Hepatocyte (in vitro differentiated cells): ENCODE measurements at regions not wholly inside any gene's neighbourhood (a gene's known extent, or its start where the extent isn't known, plus 50 kb on each side); places are given as distances from the start of the nearest gene placed in this dataset.

ENCODE experiments used
- DNase-seq: peaks from one replicate; pipeline ENCODE4 v3.0.0-alpha.2; 2016; ENCODE audit warnings: low spot score
- H2AFZ ChIP-seq: fragments of 200-600 bp; sonication (generic); 2 replicates; pipeline ENCODE4 v1.6.0; 2016; ENCODE audit warnings: antibody characterized with exemption, mild to moderate bottlenecking
- H3K27ac ChIP-seq: fragments of 200-600 bp; sonication (generic); 2 replicates; pipeline ENCODE4 v1.5.1; 2016; ENCODE audit warnings: mild to moderate bottlenecking
- H3K27me3 ChIP-seq: fragments of 200-600 bp; sonication (generic); 2 replicates; pipeline ENCODE4 v1.6.1; 2016
- H3K36me3 ChIP-seq: fragments of 200-600 bp; sonication (generic); replicated peaks from 2 replicates; pipeline ENCODE4 v1.5.1; 2016; ENCODE audit warnings: low read depth; ENCODE audit not compliant: insufficient read depth
- H3K4me1 ChIP-seq: fragments of 200-600 bp; sonication (generic); 2 replicates; pipeline ENCODE4 v1.5.1; 2016; ENCODE audit warnings: mild to moderate bottlenecking, moderate library complexity; ENCODE audit not compliant: insufficient read depth
- H3K4me2 ChIP-seq: fragments of 200-600 bp; sonication (generic); 2 replicates; pipeline ENCODE4 v1.6.0; 2016
- H3K4me3 ChIP-seq: fragments of 200-600 bp; sonication (generic); 2 replicates; pipeline ENCODE4 v1.5.1; 2016; ENCODE audit warnings: mild to moderate bottlenecking
- H3K79me2 ChIP-seq: fragments of 200-600 bp; sonication (generic); 2 replicates; pipeline ENCODE4 v1.6.0; 2017; ENCODE audit warnings: mild to moderate bottlenecking
- H3K9me2 ChIP-seq: fragments of 200-600 bp; sonication (generic); replicated peaks from 2 replicates; pipeline ENCODE4 v1.6.0; 2017; ENCODE audit warnings: mild to moderate bottlenecking; ENCODE audit not compliant: insufficient read depth
- H3K9me3 ChIP-seq: fragments of 200-600 bp; sonication (generic); 2 replicates; pipeline ENCODE4 v1.5.1; 2016; ENCODE audit warnings: low read depth, mild to moderate bottlenecking
- H4K20me1 ChIP-seq: fragments of 200-600 bp; sonication (generic); 2 replicates; pipeline ENCODE4 v1.6.0; 2016; ENCODE audit warnings: mild to moderate bottlenecking; ENCODE audit not compliant: insufficient read depth, poor library complexity, severe bottlenecking
- CTCF ChIP-seq: fragments of 200-600 bp; sonication (generic); IDR thresholded peaks from 2 replicates; pipeline ENCODE4 v1.5.1; 2016; ENCODE audit warnings: antibody characterized with exemption, mild to moderate bottlenecking; ENCODE audit not compliant: poor library complexity
- EZH2 ChIP-seq: fragments of 200-600 bp; sonication (generic); IDR thresholded peaks from 2 replicates; pipeline ENCODE4 v1.6.1; 2016; ENCODE audit warnings: antibody characterized with exemption, mild to moderate bottlenecking, borderline replicate concordance
- EZH2phosphoT487 ChIP-seq: fragments of 200-600 bp; sonication (generic); IDR thresholded peaks from one replicate; pipeline ENCODE4 v1.6.1; 2018; ENCODE audit warnings: antibody characterized with exemption, mild to moderate bottlenecking, low read depth, moderate library complexity; ENCODE audit not compliant: unreplicated experiment, severe bottlenecking
- whole genome bisulfite sequencing: methylation state at CpG from one replicate; pipeline ENCODE4 v1.1.6; 2016; ENCODE audit warnings: low lambda C conversion rate; ENCODE audit errors: missing lambda C conversion rate; 5-methylcytosine and 5-hydroxymethylcytosine counted together

- TF ChIP-seq EZH2phosphoT487 = no peak
- TF ChIP-seq CTCF = no peak
- TF ChIP-seq EZH2 = no peak
- 72% methylated on average over 4 of the region's 4 CpGs for WGBS
- no peaks in the 10 kb centered on the region for H3K79me2 ChIP-seq
These were observed 119.6 kb downstream of the UBE2U start for GRCh38 chr1:64323054-64323453.

GRCh38 chr1:64323882-64324281 lies 120.5 kb downstream of the UBE2U start:
- H3K4me1 ChIP-seq = peaks cover 7% of the 10 kb centered on the region
- no peaks in the 10 kb centered on the region for H3K27me3 ChIP-seq
- no peak overlapping the region for H3K4me3 ChIP-seq
- no peaks in the 10 kb centered on the region for H3K9me2 ChIP-seq
- TF ChIP-seq EZH2phosphoT487 = no peak
- TF ChIP-seq EZH2 = no peak
- TF ChIP-seq CTCF = no peak
- no peak overlapping the region for H2AFZ ChIP-seq
- DNase-seq = no peak
- no peaks in the 10 kb centered on the region for H3K9me3 ChIP-seq
- H3K79me2 ChIP-seq = no peaks in the 10 kb centered on the region
- no peaks in the 10 kb centered on the region for H4K20me1 ChIP-seq
- H3K4me2 ChIP-seq = no peak overlapping the region
- no peak overlapping the region for H3K27ac ChIP-seq
- WGBS = 93% methylated on average over 4 of the region's 4 CpGs
- no peaks in the 10 kb centered on the region for H3K36me3 ChIP-seq

More at GRCh38 chr1:64323054-64323453, 119.6 kb downstream of the UBE2U start:
- no peaks in the 10 kb centered on the region for H3K9me2 ChIP-seq
- H3K9me3 ChIP-seq = no peaks in the 10 kb centered on the region
- no peak overlapping the region for H3K4me2 ChIP-seq
- DNase-seq = no peak
- H3K27me3 ChIP-seq = no peaks in the 10 kb centered on the region
- H3K27ac ChIP-seq = no peak overlapping the region
- H3K36me3 ChIP-seq = no peaks in the 10 kb centered on the region
- no peaks in the 10 kb centered on the region for H4K20me1 ChIP-seq
- no peak overlapping the region for H2AFZ ChIP-seq
- H3K4me3 ChIP-seq = no peak overlapping the region
- H3K4me1 ChIP-seq = peaks cover 7% of the 10 kb centered on the region

- H3K79me2 ChIP-seq = no peaks in the 10 kb centered on the region
- WGBS = 93% methylated on average over 5 of the region's 5 CpGs
- no peaks in the 10 kb centered on the region for H3K27me3 ChIP-seq
- no peaks in the 10 kb centered on the region for H3K9me2 ChIP-seq
- H3K36me3 ChIP-seq = no peaks in the 10 kb centered on the region
- H4K20me1 ChIP-seq = no peaks in the 10 kb centered on the region
- peaks cover 5% of the 10 kb centered on the region for H3K4me1 ChIP-seq
- TF ChIP-seq EZH2phosphoT487 = no peak
- no peak for TF ChIP-seq CTCF
- no peak for TF ChIP-seq EZH2
- H2AFZ ChIP-seq = no peak overlapping the region
- H3K9me3 ChIP-seq = no peaks in the 10 kb centered on the region
- no peak overlapping the region for H3K4me3 ChIP-seq
- no peak for DNase-seq
- no peak overlapping the region for H3K4me2 ChIP-seq
- H3K27ac ChIP-seq = no peak overlapping the region
These were observed 122.4 kb downstream of the UBE2U start for GRCh38 chr1:64325856-64326255.

- Histone ChIP-seq H3K4me1 (peaks cover 5% of the 10 kb centered on the region), H3K4me2 (no peak overlapping the region), H2AFZ (no peak overlapping the region), H3K9me3 (no peaks in the 10 kb centered on the region), H3K36me3 (no peaks in the 10 kb centered on the region), H3K4me3 (no peak overlapping the region), H3K27me3 (no peaks in the 10 kb centered on the region), H3K79me2 (no peaks in the 10 kb centered on the region), H4K20me1 (no peaks in the 10 kb centered on the region), H3K27ac (no peak overlapping the region), H3K9me2 (no peaks in the 10 kb centered on the region)
- no peak for DNase-seq
- WGBS = 100% methylated on average over 2 of the region's 2 CpGs
- TF ChIP-seq EZH2phosphoT487 (no peak), EZH2 (no peak)
These were observed 123.7 kb downstream of the UBE2U start for GRCh38 chr1:64327119-64327518.
